RWPE2 (cell line): ENCODE measurements at regions not wholly inside any gene's neighbourhood (a gene's known extent, or its start where the extent isn't known, plus 50 kb on each side); places are given as distances from the start of the nearest gene placed in this dataset.

Experiments used
- ATAC-seq: fragments of 200-7000 bp; cut with Tn5 transposase; 3 replicates; pipeline ENCODE4 v1.9.1; 2021; ENCODE audit warnings: low read depth
- DNase-seq: peaks from one replicate; pipeline ENCODE4 v3.0.0-alpha.2; 2020; ENCODE audit warnings: low spot score
- H3K27ac ChIP-seq: fragments of 450-650 bp; 2 replicates; pipeline ENCODE4 v1.5.1; 2017; ENCODE audit warnings: mild to moderate bottlenecking; ENCODE audit not compliant: poor library complexity, severe bottlenecking
- H3K27me3 ChIP-seq: fragments of 250-450 bp; sonication (Bioruptor Pico); 2 replicates; pipeline ENCODE4 v1.5.1; 2021; ENCODE audit warnings: mild to moderate bottlenecking, moderate library complexity; ENCODE audit not compliant: insufficient read depth, poor library complexity, severe bottlenecking
- H3K36me3 ChIP-seq: fragments of 250-450 bp; sonication (Bioruptor Pico); 2 replicates; pipeline ENCODE4 v1.5.1; 2020; ENCODE audit warnings: low read depth, mild to moderate bottlenecking, moderate library complexity
- H3K4me1 ChIP-seq: fragments of 250-450 bp; sonication (Bioruptor Pico); 2 replicates; pipeline ENCODE4 v1.5.1; 2021; ENCODE audit warnings: mild to moderate bottlenecking, moderate library complexity; ENCODE audit not compliant: insufficient read depth, poor library complexity, severe bottlenecking
- H3K4me3 ChIP-seq: fragments of 250-450 bp; sonication (Bioruptor Pico); 2 replicates; pipeline ENCODE4 v1.5.1; 2021; ENCODE audit warnings: mild to moderate bottlenecking, moderate library complexity; ENCODE audit not compliant: severe bottlenecking
- H3K9me3 ChIP-seq: fragments of 250-450 bp; sonication (Bioruptor Pico); 2 replicates; pipeline ENCODE4 v1.5.1; 2021; ENCODE audit warnings: mild to moderate bottlenecking, moderate library complexity; ENCODE audit not compliant: severe bottlenecking
- TF ChIP-seq, protein P1 (sequence below): fragments of 450-650 bp; IDR thresholded peaks from one replicate; pipeline ENCODE4 v1.5.1; 2017; ENCODE audit warnings: mild to moderate bottlenecking, moderate library complexity; ENCODE audit not compliant: poor library complexity, severe bottlenecking

DNA sequence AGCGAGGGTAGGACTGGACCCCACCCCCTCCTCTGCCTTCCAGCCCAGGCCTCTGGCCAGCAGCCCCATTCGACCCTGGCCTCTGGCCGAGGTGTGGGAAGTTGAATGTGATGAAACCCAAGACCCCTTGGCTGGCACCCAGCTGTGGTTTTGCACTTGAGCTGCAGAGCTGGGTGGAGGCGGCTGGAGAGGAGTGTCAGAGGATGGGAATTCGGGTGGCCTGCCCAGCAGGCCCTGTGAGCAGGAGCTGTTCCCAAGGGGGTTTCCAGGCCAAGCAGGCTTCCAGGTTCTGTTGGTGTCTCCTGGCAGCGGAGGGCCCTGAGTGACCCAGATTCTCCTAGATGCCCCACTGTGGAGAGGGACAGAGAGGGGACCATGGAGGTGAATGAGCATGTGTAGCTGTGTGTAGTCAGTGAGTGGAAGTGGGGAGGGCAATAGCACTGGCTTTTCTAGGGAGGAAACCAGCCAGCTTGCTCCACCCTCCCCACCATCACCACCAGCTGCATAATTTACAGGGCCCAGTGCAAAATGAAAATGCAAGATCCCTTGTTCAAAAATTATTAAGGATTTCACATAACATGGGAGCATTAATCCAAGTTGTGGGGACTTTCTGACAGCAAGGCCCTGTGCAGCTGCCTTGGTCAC, 172.2 kb upstream of the HAAO start:
- H3K27me3 ChIP-seq: no peaks in the 10 kb centered on the region
- H3K27ac ChIP-seq: peak overlapping the region; percentile 49
- H3K9me3 ChIP-seq: no peaks in the 10 kb centered on the region
- H3K4me3 ChIP-seq: no peak overlapping the region
- DNase-seq (peak; percentile 75), ATAC-seq (peak; percentile 87)
- no peaks in the 10 kb centered on the region for H3K36me3 ChIP-seq
- peaks cover 10% of the 10 kb centered on the region for H3K4me1 ChIP-seq
- TF ChIP-seq, protein P1, sequence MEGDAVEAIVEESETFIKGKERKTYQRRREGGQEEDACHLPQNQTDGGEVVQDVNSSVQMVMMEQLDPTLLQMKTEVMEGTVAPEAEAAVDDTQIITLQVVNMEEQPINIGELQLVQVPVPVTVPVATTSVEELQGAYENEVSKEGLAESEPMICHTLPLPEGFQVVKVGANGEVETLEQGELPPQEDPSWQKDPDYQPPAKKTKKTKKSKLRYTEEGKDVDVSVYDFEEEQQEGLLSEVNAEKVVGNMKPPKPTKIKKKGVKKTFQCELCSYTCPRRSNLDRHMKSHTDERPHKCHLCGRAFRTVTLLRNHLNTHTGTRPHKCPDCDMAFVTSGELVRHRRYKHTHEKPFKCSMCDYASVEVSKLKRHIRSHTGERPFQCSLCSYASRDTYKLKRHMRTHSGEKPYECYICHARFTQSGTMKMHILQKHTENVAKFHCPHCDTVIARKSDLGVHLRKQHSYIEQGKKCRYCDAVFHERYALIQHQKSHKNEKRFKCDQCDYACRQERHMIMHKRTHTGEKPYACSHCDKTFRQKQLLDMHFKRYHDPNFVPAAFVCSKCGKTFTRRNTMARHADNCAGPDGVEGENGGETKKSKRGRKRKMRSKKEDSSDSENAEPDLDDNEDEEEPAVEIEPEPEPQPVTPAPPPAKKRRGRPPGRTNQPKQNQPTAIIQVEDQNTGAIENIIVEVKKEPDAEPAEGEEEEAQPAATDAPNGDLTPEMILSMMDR: no peak

DNA sequence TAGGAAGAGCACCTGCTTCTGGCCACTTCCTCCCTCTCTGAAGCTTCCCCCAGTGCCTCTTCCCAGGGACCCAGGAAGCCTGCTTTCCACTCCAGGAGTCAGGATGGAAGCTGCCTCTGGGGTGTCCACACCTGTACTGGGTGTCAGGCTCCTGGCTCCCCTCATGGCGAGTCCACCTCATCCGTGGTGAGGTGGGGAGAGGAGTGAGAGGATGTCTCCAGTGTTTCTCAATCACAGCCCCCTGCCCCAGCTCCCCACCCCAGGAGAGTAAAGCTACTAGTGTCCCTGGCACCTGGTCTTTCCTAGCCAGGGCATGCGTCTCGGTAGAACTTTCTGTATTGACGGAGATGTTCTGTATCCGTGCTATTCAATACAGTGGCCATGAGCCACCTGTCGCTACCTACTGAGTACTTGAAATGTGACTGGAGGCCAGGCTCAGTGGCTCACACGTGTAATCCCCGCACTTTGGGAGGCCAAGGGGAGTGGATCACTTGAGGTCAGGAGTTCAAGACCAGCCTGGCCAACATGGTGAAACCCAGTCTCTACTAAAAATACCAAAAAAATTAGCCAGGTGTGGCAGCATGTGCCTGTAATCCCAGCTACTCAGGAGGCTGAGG, 171.2 kb upstream of the HAAO start:
- no peaks in the 10 kb centered on the region for H3K27me3 ChIP-seq
- TF ChIP-seq, protein P1: no peak
- ATAC-seq (no peak), DNase-seq (no peak)
- H3K4me3 ChIP-seq: no peak overlapping the region
- H3K27ac ChIP-seq: peak overlapping the region; percentile 49
- H3K36me3 ChIP-seq: no peaks in the 10 kb centered on the region
- H3K4me1 ChIP-seq: peaks cover 10% of the 10 kb centered on the region
- no peaks in the 10 kb centered on the region for H3K9me3 ChIP-seq

DNA sequence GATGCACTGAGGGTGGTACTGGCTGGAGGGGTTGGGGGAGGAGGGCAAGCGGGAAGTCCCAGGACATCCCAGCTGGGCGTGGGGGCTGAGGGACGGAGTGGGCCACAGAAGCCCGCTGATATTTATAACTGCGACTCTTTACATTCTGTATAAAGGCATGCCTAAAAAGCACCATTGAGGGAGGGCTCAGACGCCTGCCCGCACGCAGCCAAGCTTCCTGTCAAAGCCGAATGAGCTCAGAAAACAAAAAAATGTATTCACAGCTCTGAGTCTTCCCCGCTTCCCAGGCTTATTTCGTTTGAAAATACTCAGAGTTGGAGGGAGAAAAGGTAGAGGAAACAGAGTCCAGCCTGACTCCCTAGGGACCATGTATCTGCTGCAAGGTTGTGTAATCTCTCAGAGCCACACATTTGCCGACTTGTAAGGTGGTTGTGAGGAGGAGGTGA, 170.1 kb upstream of the HAAO start:
- H3K9me3 ChIP-seq: no peaks in the 10 kb centered on the region
- H3K4me1 ChIP-seq: peaks cover 10% of the 10 kb centered on the region
- H3K27ac ChIP-seq: no peak overlapping the region
- no peak for ATAC-seq
- no peaks in the 10 kb centered on the region for H3K36me3 ChIP-seq
- DNase-seq: no peak
- TF ChIP-seq, protein P1: no peak
- H3K27me3 ChIP-seq: no peaks in the 10 kb centered on the region
- H3K4me3 ChIP-seq: no peak overlapping the region

DNA sequence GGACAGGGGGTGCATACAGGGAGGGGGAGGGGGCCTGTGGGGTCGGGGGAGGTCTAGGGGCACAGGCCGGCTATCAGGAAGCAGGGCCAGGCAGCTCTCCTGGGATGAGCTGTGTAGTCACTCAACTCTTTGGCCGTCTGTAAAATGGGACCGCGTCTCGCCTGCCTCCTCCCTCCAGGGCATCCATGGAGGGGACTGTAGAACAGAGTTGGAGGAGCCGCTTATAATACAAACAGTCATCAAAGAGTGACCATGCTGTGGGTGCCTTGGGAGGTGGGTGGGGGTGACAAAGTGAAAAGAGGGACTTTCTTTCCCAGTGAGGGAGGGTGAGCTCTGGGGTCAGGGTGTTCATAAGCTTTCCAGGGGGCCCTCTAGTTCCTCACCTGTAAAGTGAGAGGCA, 169.6 kb upstream of the HAAO start:
- Histone ChIP-seq H3K4me1 (peaks cover 15% of the 10 kb centered on the region), H3K27ac (no peak overlapping the region)
- TF ChIP-seq, protein P1: no peak

DNA sequence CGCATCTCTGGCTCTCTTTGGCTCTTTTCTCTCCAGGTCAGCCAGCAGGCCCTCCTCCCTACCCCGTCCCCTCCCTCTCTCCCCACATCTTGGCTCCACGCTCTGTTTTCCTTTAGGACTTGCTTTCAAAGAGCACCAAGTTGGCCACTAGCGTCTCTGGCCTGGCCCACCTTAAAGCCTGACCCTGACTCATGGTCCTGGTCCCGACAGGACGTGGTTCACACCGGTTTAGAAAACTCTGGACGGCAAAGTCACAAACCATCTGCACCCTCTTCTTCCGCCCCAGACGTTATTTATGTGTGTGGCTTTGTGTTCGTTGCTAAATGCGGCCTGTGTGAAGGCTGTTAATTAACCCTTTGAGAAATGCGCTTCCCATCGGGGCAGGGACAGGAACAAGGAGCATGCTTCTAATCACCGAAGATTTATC, 169.0 kb upstream of the HAAO start:
- Histone ChIP-seq H3K9me3 (no peaks in the 10 kb centered on the region), H3K27me3 (no peaks in the 10 kb centered on the region), H3K4me3 (no peak overlapping the region), H3K27ac (no peak overlapping the region), H3K36me3 (no peaks in the 10 kb centered on the region), H3K4me1 (peaks cover 16% of the 10 kb centered on the region)
- no peak for ATAC-seq
- TF ChIP-seq, protein P1: no peak
- DNase-seq: no peak

More for the DNA sequence above, 169.6 kb upstream of the HAAO start:
- no peak for ATAC-seq
- H3K4me3 ChIP-seq: no peak overlapping the region
- no peaks in the 10 kb centered on the region for H3K36me3 ChIP-seq
- no peak for DNase-seq
- H3K9me3 ChIP-seq: no peaks in the 10 kb centered on the region
- H3K27me3 ChIP-seq: no peaks in the 10 kb centered on the region
